ENCODE measurements at regions not wholly inside any gene's neighbourhood (a gene's known extent, or its start where the extent isn't known, plus 50 kb on each side); places are given as distances from the start of the nearest gene placed in this dataset.

DNA sequence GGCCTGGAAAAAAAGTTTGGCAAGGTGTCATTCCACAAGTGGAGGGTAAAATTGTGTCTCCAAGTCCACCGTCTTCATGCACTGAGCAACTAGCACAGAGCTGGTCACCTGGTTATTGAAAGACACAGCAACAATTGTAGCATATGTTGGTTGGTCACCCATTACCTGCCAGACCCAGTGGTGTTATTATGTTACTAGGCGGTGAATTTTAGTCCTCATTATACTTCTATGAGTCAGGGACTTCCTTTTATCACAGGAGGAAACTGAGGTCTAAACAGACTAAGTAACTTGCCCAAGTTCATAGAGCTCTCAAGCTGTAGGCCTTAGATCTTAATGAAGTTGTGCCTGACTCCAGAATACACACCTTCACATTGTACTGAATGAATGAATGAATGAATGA lies 94.9 kb upstream of the VANGL1 start:
- TF ChIP-seq, protein P1, sequence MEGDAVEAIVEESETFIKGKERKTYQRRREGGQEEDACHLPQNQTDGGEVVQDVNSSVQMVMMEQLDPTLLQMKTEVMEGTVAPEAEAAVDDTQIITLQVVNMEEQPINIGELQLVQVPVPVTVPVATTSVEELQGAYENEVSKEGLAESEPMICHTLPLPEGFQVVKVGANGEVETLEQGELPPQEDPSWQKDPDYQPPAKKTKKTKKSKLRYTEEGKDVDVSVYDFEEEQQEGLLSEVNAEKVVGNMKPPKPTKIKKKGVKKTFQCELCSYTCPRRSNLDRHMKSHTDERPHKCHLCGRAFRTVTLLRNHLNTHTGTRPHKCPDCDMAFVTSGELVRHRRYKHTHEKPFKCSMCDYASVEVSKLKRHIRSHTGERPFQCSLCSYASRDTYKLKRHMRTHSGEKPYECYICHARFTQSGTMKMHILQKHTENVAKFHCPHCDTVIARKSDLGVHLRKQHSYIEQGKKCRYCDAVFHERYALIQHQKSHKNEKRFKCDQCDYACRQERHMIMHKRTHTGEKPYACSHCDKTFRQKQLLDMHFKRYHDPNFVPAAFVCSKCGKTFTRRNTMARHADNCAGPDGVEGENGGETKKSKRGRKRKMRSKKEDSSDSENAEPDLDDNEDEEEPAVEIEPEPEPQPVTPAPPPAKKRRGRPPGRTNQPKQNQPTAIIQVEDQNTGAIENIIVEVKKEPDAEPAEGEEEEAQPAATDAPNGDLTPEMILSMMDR (IDR thresholded peaks at IDR 0.05; ENCODE audit: low read depth, low read length, missing input control): no peak
- TF ChIP-seq RAD21 (IDR thresholded peaks at IDR 0.05) (no peak), YY1 (IDR thresholded peaks at IDR 0.05) (no peak), HNF4G (IDR thresholded peaks at IDR 0.05) (no peak), SP1 (IDR thresholded peaks at IDR 0.05) (no peak), EGR1 (IDR thresholded peaks at IDR 0.05; ENCODE audit: low read depth in 2 of 2) (no peak), JUND (IDR thresholded peaks at IDR 0.05) (no peak), GABPA (IDR thresholded peaks at IDR 0.05 in 1 of 2, conservative IDR thresholded peaks at IDR 0.05 in 1 of 2) (no peak), TAF1 (conservative IDR thresholded peaks at IDR 0.05) (no peak), RXRA (IDR thresholded peaks at IDR 0.05) (no peak)
- TF ChIP-seq, protein P2, sequence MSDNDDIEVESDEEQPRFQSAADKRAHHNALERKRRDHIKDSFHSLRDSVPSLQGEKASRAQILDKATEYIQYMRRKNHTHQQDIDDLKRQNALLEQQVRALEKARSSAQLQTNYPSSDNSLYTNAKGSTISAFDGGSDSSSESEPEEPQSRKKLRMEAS (IDR thresholded peaks at IDR 0.05): no peak
- TF ChIP-seq, protein P3, sequence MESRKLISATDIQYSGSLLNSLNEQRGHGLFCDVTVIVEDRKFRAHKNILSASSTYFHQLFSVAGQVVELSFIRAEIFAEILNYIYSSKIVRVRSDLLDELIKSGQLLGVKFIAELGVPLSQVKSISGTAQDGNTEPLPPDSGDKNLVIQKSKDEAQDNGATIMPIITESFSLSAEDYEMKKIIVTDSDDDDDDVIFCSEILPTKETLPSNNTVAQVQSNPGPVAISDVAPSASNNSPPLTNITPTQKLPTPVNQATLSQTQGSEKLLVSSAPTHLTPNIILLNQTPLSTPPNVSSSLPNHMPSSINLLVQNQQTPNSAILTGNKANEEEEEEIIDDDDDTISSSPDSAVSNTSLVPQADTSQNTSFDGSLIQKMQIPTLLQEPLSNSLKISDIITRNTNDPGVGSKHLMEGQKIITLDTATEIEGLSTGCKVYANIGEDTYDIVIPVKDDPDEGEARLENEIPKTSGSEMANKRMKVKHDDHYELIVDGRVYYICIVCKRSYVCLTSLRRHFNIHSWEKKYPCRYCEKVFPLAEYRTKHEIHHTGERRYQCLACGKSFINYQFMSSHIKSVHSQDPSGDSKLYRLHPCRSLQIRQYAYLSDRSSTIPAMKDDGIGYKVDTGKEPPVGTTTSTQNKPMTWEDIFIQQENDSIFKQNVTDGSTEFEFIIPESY (IDR thresholded peaks at IDR 0.05): no peak
- TF ChIP-seq, protein P4, sequence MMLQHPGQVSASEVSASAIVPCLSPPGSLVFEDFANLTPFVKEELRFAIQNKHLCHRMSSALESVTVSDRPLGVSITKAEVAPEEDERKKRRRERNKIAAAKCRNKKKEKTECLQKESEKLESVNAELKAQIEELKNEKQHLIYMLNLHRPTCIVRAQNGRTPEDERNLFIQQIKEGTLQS (IDR thresholded peaks at IDR 0.05): no peak

Measured in liver (tissue), 3 donors.